G401.6 (cell line): ENCODE measurements at regions not wholly inside any gene's neighbourhood (a gene's known extent, or its start where the extent isn't known, plus 50 kb on each side); places are given as distances from the start of the nearest gene placed in this dataset.
"Not testable (repeated sequence)": the region's sequence is repeated elsewhere in the genome, so short reads cannot be mapped to it uniquely, and the experiment has no call there.

Experiments used
- FAIRE-seq: peaks from 2 replicates; lab custom pipeline; 2012; peaks lifted over from hg19 to GRCh38; lab: Jason Lieb, UNC

GRCh38 chr4:24364249-24364648 lies 220.1 kb downstream of the DHX15 start:
- FAIRE-seq = no peak

- FAIRE-seq = no peak
These were observed 220.6 kb downstream of the DHX15 start for GRCh38 chr4:24363751-24364150.

GRCh38 chr4:24352112-24352511 lies 232.2 kb downstream of the DHX15 start:
- no peak for FAIRE-seq

- not testable (repeated sequence) for FAIRE-seq
These were observed 235.0 kb downstream of the DHX15 start for GRCh38 chr4:24349168-24349996.

GRCh38 chr4:24339260-24339659 lies 245.1 kb downstream of the DHX15 start:
- FAIRE-seq = no peak

- no peak for FAIRE-seq
These were observed 246.7 kb downstream of the DHX15 start for GRCh38 chr4:24337451-24338190.

- no peak for FAIRE-seq
These were observed 248.7 kb downstream of the DHX15 start for GRCh38 chr4:24335616-24336015.

GRCh38 chr4:24334906-24335305 lies 249.4 kb downstream of the DHX15 start:
- no peak for FAIRE-seq

GRCh38 chr4:24330573-24330972 lies 253.8 kb downstream of the DHX15 start:
- FAIRE-seq = no peak

GRCh38 chr4:24330172-24330571 lies 254.2 kb downstream of the DHX15 start:
- FAIRE-seq = no peak

- no peak for FAIRE-seq
These were observed 255.6 kb downstream of the DHX15 start for GRCh38 chr4:24328711-24329110.

GRCh38 chr4:24328310-24328709 lies 256.0 kb downstream of the DHX15 start:
- no peak for FAIRE-seq

GRCh38 chr4:24322995-24323394 lies 261.4 kb downstream of the DHX15 start:
- FAIRE-seq = no peak

- no peak for FAIRE-seq
These were observed 261.8 kb downstream of the DHX15 start for GRCh38 chr4:24322511-24322910.

GRCh38 chr4:24321616-24322015 lies 262.7 kb downstream of the DHX15 start:
- FAIRE-seq = no peak

GRCh38 chr4:24321131-24321530 lies 263.2 kb downstream of the DHX15 start:
- FAIRE-seq = no peak

- no peak for FAIRE-seq
These were observed 265.0 kb downstream of the DHX15 start for GRCh38 chr4:24319387-24319786.

- FAIRE-seq = no peak
These were observed 269.3 kb downstream of the DHX15 start for GRCh38 chr4:24315056-24315455.

- no peak for FAIRE-seq
These were observed 272.0 kb downstream of the DHX15 start for GRCh38 chr4:24312261-24312913.

- FAIRE-seq = no peak
These were observed 280.4 kb downstream of the DHX15 start for GRCh38 chr4:24303926-24304325.

- no peak for FAIRE-seq
These were observed 285.4 kb downstream of the DHX15 start for GRCh38 chr4:24298911-24299310.

GRCh38 chr4:24287096-24287495 lies 297.3 kb downstream of the DHX15 start:
- FAIRE-seq = no peak

GRCh38 chr4:24285759-24286158 lies 298.6 kb downstream of the DHX15 start:
- FAIRE-seq = no peak
